Fibroblast of the aortic adventitia (primary cell): ENCODE measurements at regions not wholly inside any gene's neighbourhood (a gene's known extent, or its start where the extent isn't known, plus 50 kb on each side); places are given as distances from the start of the nearest gene placed in this dataset.

Experiments used
- DNase-seq: peaks from one replicate; pipeline ENCODE4 v3.0.0-alpha.2; 2010; ENCODE audit warnings: low read depth
- H3K4me3 ChIP-seq: 2 replicates; pipeline ENCODE4 v1.5.1; 2011; ENCODE audit warnings: low read depth, mild to moderate bottlenecking, control low read depth, low read length, moderate library complexity
- CTCF ChIP-seq: IDR thresholded peaks from 2 replicates; pipeline ENCODE4 v1.5.1; 2011; ENCODE audit warnings: mild to moderate bottlenecking, low read length, control low read depth, inconsistent platforms; ENCODE audit not compliant: insufficient read depth

- DNase-seq = no peak
- no peak for TF ChIP-seq CTCF
- no peak overlapping the region for H3K4me3 ChIP-seq
Observed at GRCh38 chr16:77536809-77537208, 102.0 kb upstream of the ADAMTS18 start.

GRCh38 chr16:77539421-77540034 lies 104.7 kb upstream of the ADAMTS18 start:
- no peak overlapping the region for H3K4me3 ChIP-seq
- DNase-seq = peak; percentile 42
- TF ChIP-seq CTCF = no peak

DNA sequence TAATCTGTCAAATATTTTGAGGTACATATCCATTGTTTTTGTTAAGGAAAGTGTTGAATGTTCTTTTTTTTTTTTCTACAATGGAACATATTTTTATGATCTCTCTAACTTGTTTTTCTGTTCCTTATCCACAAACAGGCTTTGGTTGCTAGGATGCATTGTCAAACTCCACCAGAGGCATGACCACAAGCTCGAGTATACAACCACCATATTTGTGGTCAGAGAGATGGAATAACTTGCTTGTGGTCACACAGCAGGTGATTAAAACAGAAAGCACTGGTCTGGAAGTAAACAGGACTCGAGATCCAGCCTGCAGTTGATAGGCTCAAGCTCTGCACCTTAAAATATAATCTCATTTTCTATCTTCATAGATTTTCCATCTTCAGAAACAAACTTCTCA lies 105.8 kb upstream of the ADAMTS18 start:
- TF ChIP-seq CTCF = no peak
- no peak overlapping the region for H3K4me3 ChIP-seq
- peak; percentile 37 for DNase-seq

DNA sequence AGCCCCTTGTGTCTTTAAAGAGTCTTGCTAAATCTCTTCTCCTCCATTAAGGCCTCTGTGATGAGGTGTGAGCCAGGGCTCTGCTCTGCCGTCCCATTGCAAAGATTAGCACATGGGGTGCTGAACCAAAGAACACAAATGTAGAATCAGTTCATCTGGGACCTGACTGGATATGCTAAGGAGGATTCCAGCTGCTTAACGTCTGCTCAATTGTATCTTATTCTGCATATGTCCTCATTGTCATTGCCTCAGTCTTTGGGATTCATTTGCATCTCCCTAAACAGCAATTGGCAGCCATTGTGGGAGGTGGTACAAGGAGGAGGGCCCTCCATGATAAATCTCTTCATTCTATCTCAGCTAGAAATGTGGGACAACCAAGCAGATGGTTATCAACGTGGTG lies 106.3 kb upstream of the ADAMTS18 start:
- no peak for DNase-seq
- no peak overlapping the region for H3K4me3 ChIP-seq
- TF ChIP-seq CTCF = no peak

- TF ChIP-seq CTCF = no peak
- H3K4me3 ChIP-seq = no peak overlapping the region
- no peak for DNase-seq
Observed at GRCh38 chr16:77548151-77548550, 113.3 kb upstream of the ADAMTS18 start.

DNA sequence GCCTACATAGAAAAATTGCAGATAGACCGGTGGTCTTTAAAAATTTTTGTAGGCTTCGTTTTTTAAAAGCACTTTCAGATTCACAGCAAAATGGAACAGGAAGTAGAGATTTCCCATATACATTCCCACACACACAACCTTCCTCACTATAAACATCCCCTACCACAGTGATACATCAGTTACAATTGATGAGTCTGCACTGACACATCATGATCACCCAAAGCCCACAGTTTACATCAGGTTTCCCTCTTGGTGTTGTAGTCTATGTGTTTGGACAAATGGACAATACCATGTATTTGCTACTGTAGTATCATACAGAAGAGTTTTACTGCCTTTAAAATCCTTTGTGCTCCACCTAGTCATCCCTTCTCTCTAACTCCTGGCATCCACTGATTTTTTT lies 113.9 kb upstream of the ADAMTS18 start:
- DNase-seq = no peak
- no peak for TF ChIP-seq CTCF
- H3K4me3 ChIP-seq = no peak overlapping the region

GRCh38 chr16:77549876-77550275 lies 115.0 kb upstream of the ADAMTS18 start:
- no peak for TF ChIP-seq CTCF
- no peak overlapping the region for H3K4me3 ChIP-seq
- DNase-seq = no peak
